NCI-H187 treated with DMSO at 0.1 percent for 48 hours (cell line): ENCODE measurements at regions not wholly inside any gene's neighbourhood (a gene's known extent, or its start where the extent isn't known, plus 50 kb on each side); places are given as distances from the start of the nearest gene placed in this dataset.
A peak's percentile ranks its signal among the peaks of the same experiment; 100 is the strongest.
"Not testable (repeated sequence)": the region's sequence is repeated elsewhere in the genome, so short reads cannot be mapped to it uniquely, and the experiment has no call there.

ENCODE experiments used
- DNase-seq: peaks from one replicate; lab custom pipeline; 2025; lab: John Stamatoyannopoulos, UW

- DNase-seq: no peak
Observed at GRCh38 chr14:71165121-71166031, 258.1 kb downstream of the PCNX1 start.

GRCh38 chr14:71166180-71166837, 259.1 kb downstream of the PCNX1 start:
- no peak for DNase-seq

GRCh38 chr14:71167325-71167950, 260.2 kb downstream of the PCNX1 start:
- DNase-seq: not testable (repeated sequence)

GRCh38 chr14:71168161-71168560, 260.9 kb downstream of the PCNX1 start:
- DNase-seq: not testable (repeated sequence)

- DNase-seq: no peak
Observed at GRCh38 chr14:71168564-71169427, 261.5 kb downstream of the PCNX1 start.

GRCh38 chr14:71169861-71170260, 262.6 kb downstream of the PCNX1 start:
- DNase-seq: no peak

- no peak for DNase-seq
Observed at GRCh38 chr14:71175491-71175890, 268.2 kb downstream of the PCNX1 start.

- no peak for DNase-seq
Observed at GRCh38 chr14:71179066-71179465, 271.8 kb downstream of the PCNX1 start.

- DNase-seq: no peak
Observed at GRCh38 chr14:71180397-71180796, 273.1 kb downstream of the PCNX1 start.

- DNase-seq: no peak
Observed at GRCh38 chr14:71181215-71182003, 274.1 kb downstream of the PCNX1 start.

- DNase-seq: peak; percentile 82
Observed at GRCh38 chr14:71183876-71184689, 276.8 kb downstream of the PCNX1 start.

GRCh38 chr14:71185637-71186036, 278.4 kb downstream of the PCNX1 start:
- DNase-seq: no peak

- DNase-seq: no peak
Observed at GRCh38 chr14:71187633-71188356, 280.5 kb downstream of the PCNX1 start.

- no peak for DNase-seq
Observed at GRCh38 chr14:71190770-71191374, 283.6 kb downstream of the PCNX1 start.

- DNase-seq: no peak
Observed at GRCh38 chr14:71193663-71194062, 286.4 kb downstream of the PCNX1 start.

- peak; percentile 80 for DNase-seq
Observed at GRCh38 chr14:71194251-71194650, 287.0 kb downstream of the PCNX1 start.

- DNase-seq: no peak
Observed at GRCh38 chr14:71196921-71197320, 289.7 kb downstream of the PCNX1 start.

- no peak for DNase-seq
Observed at GRCh38 chr14:71198687-71199086, 291.4 kb downstream of the PCNX1 start.

GRCh38 chr14:71201840-71202239, 294.6 kb downstream of the PCNX1 start:
- no peak for DNase-seq
